HG03571 (cell line): ENCODE measurements at regions not wholly inside any gene's neighbourhood (a gene's known extent, or its start where the extent isn't known, plus 50 kb on each side); places are given as distances from the start of the nearest gene placed in this dataset.

Experiments
- ATAC-seq: cut with Tn5 transposase; IDR thresholded peaks from one replicate; pipeline ENCODE4 v1.9.1; 2021; ENCODE audit not compliant: unreplicated experiment

GRCh38 chr2:57862727-57863126 lies 183.9 kb upstream of the VRK2 start:
- ATAC-seq: no peak

- ATAC-seq: no peak
These were observed 181.7 kb upstream of the VRK2 start for GRCh38 chr2:57864926-57865325.

GRCh38 chr2:57867730-57868129 lies 178.9 kb upstream of the VRK2 start:
- no peak for ATAC-seq

- ATAC-seq: no peak
These were observed 177.9 kb upstream of the VRK2 start for GRCh38 chr2:57868619-57869139.

- ATAC-seq: no peak
These were observed 176.8 kb upstream of the VRK2 start for GRCh38 chr2:57869758-57870344.

GRCh38 chr2:57876313-57876712 lies 170.3 kb upstream of the VRK2 start:
- ATAC-seq: no peak

GRCh38 chr2:57877811-57878170 lies 168.8 kb upstream of the VRK2 start:
- ATAC-seq: no peak

- no peak for ATAC-seq
These were observed 168.3 kb upstream of the VRK2 start for GRCh38 chr2:57878171-57878865.

GRCh38 chr2:57878866-57879210 lies 167.8 kb upstream of the VRK2 start:
- ATAC-seq: no peak

GRCh38 chr2:57880446-57880845 lies 166.2 kb upstream of the VRK2 start:
- no peak for ATAC-seq

GRCh38 chr2:57880967-57881366 lies 165.6 kb upstream of the VRK2 start:
- no peak for ATAC-seq

GRCh38 chr2:57881998-57882888 lies 164.4 kb upstream of the VRK2 start:
- ATAC-seq: no peak

GRCh38 chr2:57882895-57883515 lies 163.6 kb upstream of the VRK2 start:
- ATAC-seq: no peak

GRCh38 chr2:57884281-57884680 lies 162.3 kb upstream of the VRK2 start:
- ATAC-seq: no peak

- ATAC-seq: no peak
These were observed 160.9 kb upstream of the VRK2 start for GRCh38 chr2:57885742-57886141.

GRCh38 chr2:57886161-57886786 lies 160.3 kb upstream of the VRK2 start:
- no peak for ATAC-seq

- ATAC-seq: no peak
These were observed 158.1 kb upstream of the VRK2 start for GRCh38 chr2:57888463-57888862.

- ATAC-seq: peak; percentile 47
These were observed 156.1 kb upstream of the VRK2 start for GRCh38 chr2:57890464-57890863.

- no peak for ATAC-seq
These were observed 155.4 kb upstream of the VRK2 start for GRCh38 chr2:57891086-57891712.

GRCh38 chr2:57892920-57893319 lies 153.7 kb upstream of the VRK2 start:
- ATAC-seq: peak; percentile 61

GRCh38 chr2:57893347-57893746 lies 153.3 kb upstream of the VRK2 start:
- no peak for ATAC-seq
